ENCODE measurements at regions not wholly inside any gene's neighbourhood (a gene's known extent, or its start where the extent isn't known, plus 50 kb on each side); places are given as distances from the start of the nearest gene placed in this dataset.

GRCh38 chr11:119520400-119520799 lies 97.4 kb upstream of the THY1 start:
- no peak for DNase-seq

- no peak for DNase-seq
These were observed 96.8 kb upstream of the THY1 start for GRCh38 chr11:119519796-119520195.

GRCh38 chr11:119518746-119519730 lies 96.1 kb upstream of the THY1 start:
- no peak for DNase-seq

GRCh38 chr11:119515771-119516400 lies 92.9 kb upstream of the THY1 start:
- DNase-seq = no peak

- no peak for DNase-seq
These were observed 90.8 kb upstream of the THY1 start for GRCh38 chr11:119513806-119514170.

- no peak for DNase-seq
These were observed 90.3 kb upstream of the THY1 start for GRCh38 chr11:119513131-119513805.

- peak; percentile 75 for DNase-seq
These were observed 89.4 kb upstream of the THY1 start for GRCh38 chr11:119512369-119512768.

- DNase-seq = no peak
These were observed 88.8 kb upstream of the THY1 start for GRCh38 chr11:119511614-119512306.

- DNase-seq = peak; percentile 49
These were observed 87.0 kb upstream of the THY1 start for GRCh38 chr11:119509969-119510401.

GRCh38 chr11:119509282-119509841 lies 86.4 kb upstream of the THY1 start:
- no peak for DNase-seq

- DNase-seq = no peak
These were observed 83.5 kb upstream of the THY1 start for GRCh38 chr11:119506436-119506835.

GRCh38 chr11:119505861-119506260 lies 82.9 kb upstream of the THY1 start:
- DNase-seq = no peak

GRCh38 chr11:119505071-119505470 lies 82.1 kb upstream of the THY1 start:
- DNase-seq = no peak

GRCh38 chr11:119504371-119504770 lies 81.4 kb upstream of the THY1 start:
- no peak for DNase-seq

GRCh38 chr11:119501777-119502405 lies 78.9 kb upstream of the THY1 start:
- DNase-seq = no peak

- DNase-seq = no peak
These were observed 74.7 kb upstream of the THY1 start for GRCh38 chr11:119497717-119498116.

GRCh38 chr11:119496997-119497396 lies 74.0 kb upstream of the THY1 start:
- DNase-seq = no peak

GRCh38 chr11:119496469-119496868 lies 73.5 kb upstream of the THY1 start:
- DNase-seq = no peak

- DNase-seq = no peak
These were observed 70.7 kb upstream of the THY1 start for GRCh38 chr11:119493712-119494111.

GRCh38 chr11:119491753-119492510 lies 69.0 kb upstream of the THY1 start:
- peak; percentile 94 for DNase-seq

GRCh38 chr11:119490253-119491006 lies 67.5 kb upstream of the THY1 start:
- DNase-seq = no peak
